ENCODE measurements at regions not wholly inside any gene's neighbourhood (a gene's known extent, or its start where the extent isn't known, plus 50 kb on each side); places are given as distances from the start of the nearest gene placed in this dataset.

GRCh38 chr5:131104169-131104808, 60.8 kb downstream of the HINT1 start:
- Histone ChIP-seq H2BK15ac (ENCODE audit: low read length) (no peak overlapping the region), H3K18ac (ENCODE audit: extremely low read depth, low read length) (no peak overlapping the region), H3K79me1 (ENCODE audit: low read depth, low read length) (no peaks in the 10 kb centered on the region), H3K27ac (ENCODE audit: low read depth, low read length) (no peak overlapping the region), H2BK20ac (ENCODE audit: low read length) (no peak overlapping the region), H2AFZ (ENCODE audit: low read length) (no peak overlapping the region), H3K23me2 (ENCODE audit: low read depth, low read length) (no peaks in the 10 kb centered on the region), H3K56ac (replicated peaks; ENCODE audit: insufficient read length, low read depth, low read length) (no peak overlapping the region), H3K4me1 (replicated peaks in 1 of 4; ENCODE audit: control insufficient read depth in 3 of 4, insufficient read depth in 4 of 4, low read length in 3 of 4) (no peaks in the 10 kb centered on the region), H3K23ac (ENCODE audit: insufficient read length) (no peak overlapping the region), H4K8ac (ENCODE audit: extremely low read depth, insufficient read depth, low read length) (no peak overlapping the region), H3K9ac (replicated peaks in 1 of 4; ENCODE audit: extremely low read depth in 1 of 4, low read depth in 3 of 4, low read length in 3 of 4) (no peak overlapping the region), H3K79me2 (ENCODE audit: control insufficient read depth in 1 of 2, insufficient read depth in 2 of 2, low read length in 2 of 2) (no peaks in the 10 kb centered on the region), H4K5ac (ENCODE audit: insufficient read length, low read depth, low read length) (no peak overlapping the region), H3K4ac (replicated peaks; ENCODE audit: insufficient read length, low read depth, low read length) (no peak overlapping the region), H3K14ac (ENCODE audit: insufficient read length) (no peak overlapping the region), H3K9me3 (ENCODE audit: insufficient read depth in 2 of 2, low read depth in 1 of 2, low read length in 1 of 2) (no peaks in the 10 kb centered on the region), H4K91ac (replicated peaks; ENCODE audit: insufficient read length, low read length) (no peak overlapping the region), H2BK5ac (ENCODE audit: low read depth, low read length) (no peak overlapping the region), H2BK12ac (ENCODE audit: low read depth, low read length) (no peak overlapping the region), H3K27me3 (replicated peaks in 1 of 4; ENCODE audit: control insufficient read depth in 3 of 4, extremely low read depth in 1 of 4, insufficient read depth in 3 of 4, low read length in 3 of 4) (no peaks in the 10 kb centered on the region), H2BK120ac (replicated peaks; ENCODE audit: low read depth, low read length) (no peak overlapping the region), H2AK5ac (ENCODE audit: low read depth, low read length) (no peak overlapping the region), H3K36me3 (ENCODE audit: control insufficient read depth in 2 of 4, insufficient read depth in 4 of 4, low read length in 3 of 4) (no peaks in the 10 kb centered on the region), H3K4me3 (ENCODE audit: extremely low read depth in 1 of 4, insufficient read depth in 2 of 4, low read depth in 3 of 4, low read length in 4 of 4) (no peak overlapping the region), H4K20me1 (replicated peaks in 1 of 2; ENCODE audit: control insufficient read depth in 1 of 2, insufficient read depth in 2 of 2, low read length in 2 of 2) (no peaks in the 10 kb centered on the region), H3K4me2 (ENCODE audit: insufficient read depth in 1 of 2, low read depth in 2 of 2, low read length in 2 of 2) (no peak overlapping the region)
- ChIA-PET CTCF (ENCODE audit: partially characterized antibody) (no interaction called here), POLR2A (ENCODE audit: partially characterized antibody) (interaction anchor here (0.7 kb wide), 1 partner anchor 42 kb away, joined by 3 read pairs; no protein-coding TSS in a partner anchor)
- WGBS, 2 experiments (ENCODE audit: extremely low coverage in 1 of 2, insufficient coverage in 1 of 2, insufficient read length in 1 of 2, insufficient replicate concordance in 2 of 2, low coverage in 1 of 2, low lambda C conversion rate in 2 of 2, missing lambda C conversion rate in 1 of 2): 71% methylated on average over 2 of the region's 2 CpGs; no CpG with 5 or more reads in 1 of the 2 experiments
- TF ChIP-seq ATF2 (IDR thresholded peaks at IDR 0.05; ENCODE audit: low read length) (no peak), ASH2L (IDR thresholded peaks at IDR 0.05; ENCODE audit: low read length) (no peak), SP4 (IDR thresholded peaks at IDR 0.05; ENCODE audit: low read length) (no peak), JUN (IDR thresholded peaks at IDR 0.05; ENCODE audit: low read depth, low read length) (no peak), NANOG (IDR thresholded peaks at IDR 0.05; ENCODE audit: insufficient read depth, low read depth, low read length, poor library complexity, severe bottlenecking) (no peak)
- no peak for DNase-seq (ENCODE audit: low read depth in 1 of 2, low spot score in 2 of 2)
- no peak for FAIRE-seq

All from H1 (cell line).